ENCODE measurements at regions not wholly inside any gene's neighbourhood (a gene's known extent, or its start where the extent isn't known, plus 50 kb on each side); places are given as distances from the start of the nearest gene placed in this dataset.

GRCh38 chr10:60728056-60728455 is 50.2 kb upstream of the CDK1 start:
- intact Hi-C loops (cut with DNase I): no loop called here
- no peak for DNase-seq

DNA sequence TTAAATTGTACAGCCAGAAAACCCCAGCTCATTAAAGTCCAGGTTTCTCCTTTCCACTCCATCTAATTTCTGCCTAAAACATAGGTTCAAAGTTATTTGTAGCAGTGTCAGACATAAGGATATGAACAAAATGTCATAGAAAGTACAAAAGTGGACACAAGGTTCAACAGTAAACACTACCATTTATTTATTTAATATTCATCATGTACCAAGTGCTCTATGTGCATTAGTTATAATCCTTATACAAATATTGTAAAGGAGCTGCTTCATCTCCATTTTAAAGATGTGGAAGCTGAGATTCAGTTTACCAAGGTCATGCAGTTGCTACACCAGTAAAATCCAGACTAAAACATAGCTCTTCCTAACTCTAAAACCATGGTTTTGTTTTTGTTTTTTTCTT is 52.0 kb upstream of the CDK1 start:
- no peak for DNase-seq
- intact Hi-C loops (cut with DNase I): no loop called here

DNA sequence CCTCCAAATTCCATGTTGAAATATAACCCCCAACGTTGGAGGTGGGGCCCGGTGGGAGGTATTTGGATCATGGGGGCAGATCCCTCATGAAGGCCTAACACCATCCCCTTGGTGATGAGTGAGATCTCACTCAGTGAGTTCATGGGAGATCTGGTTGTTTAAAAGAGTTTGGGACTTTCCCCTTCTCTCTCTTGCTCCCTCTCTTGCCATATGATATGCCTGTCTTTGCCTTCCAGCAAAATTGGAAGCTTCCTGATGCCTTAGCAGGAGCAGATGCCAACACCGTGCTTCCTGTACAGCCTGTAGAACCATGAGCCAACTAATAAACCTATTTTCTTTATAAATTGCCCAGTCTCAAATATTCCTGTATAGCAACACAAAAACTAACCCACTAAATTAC is 55.7 kb upstream of the CDK1 start:
- no peak for DNase-seq
- intact Hi-C loops (cut with DNase I): no loop called here

DNA sequence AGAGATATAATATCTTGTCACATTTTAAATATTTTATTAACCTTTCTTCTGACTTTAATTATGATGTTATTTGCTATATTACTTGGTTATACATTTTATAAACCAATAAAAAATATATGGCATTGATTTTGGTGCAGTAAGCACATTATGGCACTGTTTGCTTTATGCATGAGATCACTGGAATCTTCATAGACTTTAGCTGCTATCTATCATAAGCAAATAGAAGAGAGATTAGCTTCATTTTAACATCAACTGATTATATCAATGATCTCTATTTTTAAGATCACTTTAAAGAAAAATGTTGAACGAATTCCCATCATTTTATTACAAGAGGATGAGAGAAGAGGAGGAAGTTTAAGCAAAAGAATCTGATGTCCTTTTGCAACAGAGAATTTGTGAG is 58.6 kb upstream of the CDK1 start:
- intact Hi-C loops (cut with DNase I): no loop called here
- DNase-seq: no peak

DNA sequence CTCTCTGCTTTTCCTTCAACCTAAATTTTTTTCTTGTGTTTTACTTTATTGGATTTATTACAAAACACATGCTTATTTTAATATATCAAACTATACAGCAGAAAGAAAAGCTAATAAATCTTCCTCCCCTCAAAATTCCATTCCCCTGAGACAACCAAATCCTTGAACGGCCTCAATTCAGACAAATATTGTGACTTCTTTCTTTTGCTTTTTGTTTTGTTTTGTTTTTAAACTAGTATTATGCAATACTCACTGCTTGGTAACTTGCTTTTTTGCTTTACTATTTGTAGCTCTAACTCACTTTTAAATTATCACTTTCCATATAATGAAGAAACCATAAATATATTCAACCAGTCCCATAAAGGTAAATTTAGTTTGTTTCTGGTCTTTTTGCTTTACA is 59.4 kb upstream of the CDK1 start:
- intact Hi-C loops (cut with DNase I): no loop called here
- no peak for DNase-seq

DNA sequence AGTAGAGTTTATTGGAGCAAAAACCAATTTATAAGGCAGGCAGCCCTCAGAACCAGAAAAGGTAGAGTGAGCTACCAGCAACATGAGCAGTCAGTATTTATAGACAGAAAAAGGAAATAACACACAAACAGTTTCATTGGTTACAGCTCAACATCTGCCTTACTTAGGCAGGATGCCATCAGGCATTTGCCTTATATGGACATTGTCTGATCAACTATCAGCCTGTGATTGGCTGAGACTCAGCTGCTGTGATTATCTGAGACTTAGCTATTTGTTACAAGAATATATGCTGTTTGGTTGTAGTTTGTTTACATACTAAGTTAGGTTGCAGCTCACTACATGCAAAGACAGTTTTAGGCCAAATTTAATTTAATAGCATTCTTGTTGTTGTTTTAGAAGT is 60.4 kb upstream of the CDK1 start:
- DNase-seq: no peak

GRCh38 chr10:60714233-60714632 is 64.0 kb upstream of the CDK1 start:
- no peak for DNase-seq
- intact Hi-C loops (cut with DNase I): no loop called here

More for the DNA sequence above, 60.4 kb upstream of the CDK1 start:
- intact Hi-C loops (cut with DNase I): no loop called here

- intact Hi-C loops (cut with DNase I): no loop called here
- DNase-seq: no peak
Observed at GRCh38 chr10:60711496-60711895, 66.8 kb upstream of the CDK1 start.

DNA sequence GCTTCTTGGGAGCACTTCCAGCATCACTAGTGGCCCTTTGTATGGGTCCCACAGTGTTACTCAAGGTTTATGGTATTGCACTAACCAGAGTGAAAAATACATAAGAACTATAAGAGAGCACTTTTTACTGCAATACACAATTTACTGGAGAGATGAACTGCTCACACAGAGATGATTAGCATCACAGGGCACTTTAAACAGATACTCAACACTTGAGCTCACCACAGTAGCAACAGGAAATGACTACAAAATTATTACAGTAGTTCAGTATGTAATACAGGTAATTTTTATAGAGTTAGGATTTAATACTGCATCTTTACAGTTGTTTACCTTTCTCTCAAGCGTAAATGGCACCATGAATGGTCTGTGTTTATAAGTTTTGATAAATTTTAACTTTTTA is 68.2 kb upstream of the CDK1 start:
- no peak for DNase-seq
- intact Hi-C loops (cut with DNase I): no loop called here

- intact Hi-C loops (cut with DNase I): no loop called here
- DNase-seq: no peak
Observed at GRCh38 chr10:60708666-60709065, 69.6 kb upstream of the CDK1 start.

DNA sequence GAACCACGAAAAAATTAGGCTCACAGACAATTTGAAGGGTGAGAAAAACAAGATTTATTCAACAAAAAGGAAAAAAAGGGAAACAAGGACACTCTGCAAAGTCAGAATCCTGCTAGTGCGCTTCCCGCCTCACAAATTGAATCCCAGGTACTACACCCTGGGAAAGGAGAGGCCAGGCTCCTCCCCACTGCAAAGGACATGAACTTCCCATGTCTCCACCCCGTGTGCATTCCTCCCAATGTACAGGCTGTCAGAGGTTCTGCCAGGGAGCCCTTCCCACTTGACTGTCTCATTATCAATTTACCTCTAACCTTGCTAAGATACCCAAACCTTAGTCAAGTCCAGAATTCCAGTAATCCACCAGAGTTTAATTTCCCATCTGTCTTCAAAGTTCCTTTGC is 70.4 kb upstream of the CDK1 start:
- no peak for DNase-seq
- intact Hi-C loops (cut with DNase I): no loop called here

- intact Hi-C loops (cut with DNase I): no loop called here
- DNase-seq: no peak
Observed at GRCh38 chr10:60706146-60706545, 72.1 kb upstream of the CDK1 start.

DNA sequence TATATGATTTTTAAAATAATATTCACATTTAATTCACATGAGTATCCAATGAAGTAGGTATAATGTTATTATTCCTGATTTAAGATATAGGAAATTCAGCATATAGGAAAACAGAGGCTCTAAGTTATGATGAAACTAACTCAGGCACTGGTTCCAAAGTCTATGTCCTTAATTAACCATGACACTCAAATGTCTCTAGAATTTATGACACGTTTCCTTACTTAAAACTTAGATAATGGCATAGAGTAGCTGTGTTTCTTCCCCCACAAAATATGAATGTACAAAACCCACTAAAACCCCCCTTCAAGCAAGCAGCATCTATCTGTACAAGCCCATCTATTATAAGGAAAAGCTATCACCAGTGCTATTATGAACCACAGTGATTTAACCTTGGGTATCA is 72.9 kb upstream of the CDK1 start:
- intact Hi-C loops (cut with DNase I): no loop called here
- DNase-seq: no peak

DNA sequence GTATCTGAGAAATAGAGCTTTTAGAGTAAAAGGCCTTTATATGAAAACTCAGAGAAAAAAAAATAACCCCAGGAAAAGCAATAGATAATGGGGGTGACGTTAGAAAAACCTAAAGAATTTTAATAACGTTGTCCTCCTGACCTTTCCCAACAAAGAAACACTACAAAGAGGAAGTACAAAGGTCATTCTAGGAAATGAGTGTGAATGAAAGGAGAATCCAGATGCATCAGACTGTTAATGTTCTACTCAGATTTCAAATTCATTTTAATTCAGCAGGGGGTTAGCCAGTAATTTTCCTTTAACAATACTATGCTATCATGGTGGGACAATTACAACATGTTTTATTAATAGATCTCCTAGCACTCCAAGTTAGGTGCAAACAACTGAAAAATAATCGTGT is 73.8 kb upstream of the CDK1 start:
- intact Hi-C loops (cut with DNase I): no loop called here
- no peak for DNase-seq

DNA sequence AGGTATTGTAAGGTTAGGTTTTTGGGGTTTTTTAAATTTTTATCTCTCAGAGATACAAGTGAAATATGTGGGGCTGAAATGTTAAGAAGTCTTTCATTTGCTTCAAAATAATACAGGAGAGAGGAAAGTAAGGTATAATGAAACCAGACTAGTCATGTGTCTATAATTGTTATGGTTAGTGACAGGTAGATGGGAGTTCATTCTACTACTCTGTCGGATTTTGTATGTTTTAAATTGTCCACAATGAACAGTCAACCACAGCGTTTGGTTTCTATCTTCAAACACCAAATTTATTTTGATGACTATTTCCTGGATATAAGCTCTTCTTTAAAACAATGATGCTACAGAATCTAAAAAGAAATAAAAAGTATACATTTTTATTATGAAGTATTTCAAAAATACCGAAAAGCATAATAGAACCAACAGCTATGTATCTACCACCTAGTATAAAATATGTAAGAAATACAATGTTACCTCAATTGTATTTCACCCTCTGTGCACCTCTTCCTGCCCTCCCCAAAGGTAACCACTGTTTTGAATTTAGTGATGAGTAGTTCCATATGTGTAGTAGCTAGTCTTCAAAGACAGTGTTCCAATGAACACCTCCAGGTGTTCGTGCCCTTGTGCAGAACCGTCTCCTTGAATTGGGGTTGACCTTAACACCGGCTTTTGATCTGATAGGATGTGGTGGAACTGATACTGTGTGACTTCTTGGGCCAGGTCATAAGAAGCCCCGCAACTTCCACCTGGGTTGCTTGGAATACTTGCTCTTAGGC is 74.8 kb upstream of the CDK1 start:
- intact Hi-C loops (cut with DNase I): no loop called here
- DNase-seq: no peak

DNA sequence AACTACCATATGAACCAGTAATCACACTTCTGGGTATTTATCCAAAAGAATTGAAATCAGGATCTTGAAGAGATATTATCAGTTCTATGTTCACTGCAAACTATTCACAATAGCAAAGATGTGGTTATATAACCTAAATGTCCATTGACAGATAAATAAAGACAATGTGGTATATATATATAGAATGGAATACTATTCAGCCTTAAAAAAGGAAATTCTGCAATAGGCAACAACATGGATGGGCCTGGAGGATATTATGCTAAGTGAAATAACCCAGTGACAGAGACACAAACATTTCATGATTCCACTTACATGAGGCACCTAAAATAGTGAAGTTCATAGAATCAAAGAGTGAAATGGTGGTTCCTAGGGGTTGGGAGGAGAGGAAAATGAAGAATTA is 90.6 kb upstream of the CDK1 start:
- intact Hi-C loops (cut with DNase I): no loop called here
- no peak for DNase-seq

DNA sequence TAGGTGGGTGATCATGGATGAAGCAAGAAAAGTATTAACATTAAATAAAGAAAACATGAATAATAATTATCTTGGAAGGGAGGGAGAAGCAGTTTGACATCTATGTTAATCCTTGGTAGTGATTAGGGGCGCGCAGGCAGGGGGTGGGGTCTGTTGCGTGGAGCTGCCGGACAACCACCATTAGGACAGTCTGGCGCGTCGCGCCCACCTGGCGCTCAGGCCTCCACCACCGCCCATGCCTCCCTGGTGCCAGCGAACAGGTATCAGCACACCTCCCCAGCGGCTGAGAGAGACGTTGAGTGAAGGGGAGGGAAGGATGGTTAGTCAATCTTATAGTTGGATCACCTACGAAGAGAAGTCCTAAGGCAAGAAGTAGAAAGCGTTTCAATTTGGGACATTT is 94.2 kb upstream of the CDK1 start:
- intact Hi-C loops (cut with DNase I): no loop called here
- peak in 1 of 10 donors; percentile 83 for DNase-seq

- no peak for DNase-seq
- intact Hi-C loops (cut with DNase I): no loop called here
Observed at GRCh38 chr10:60681103-60681502, 97.2 kb upstream of the CDK1 start.

GRCh38 chr10:60679388-60679990 is 98.8 kb upstream of the CDK1 start:
- intact Hi-C loops (cut with DNase I): no loop called here
- no peak for DNase-seq

DNA sequence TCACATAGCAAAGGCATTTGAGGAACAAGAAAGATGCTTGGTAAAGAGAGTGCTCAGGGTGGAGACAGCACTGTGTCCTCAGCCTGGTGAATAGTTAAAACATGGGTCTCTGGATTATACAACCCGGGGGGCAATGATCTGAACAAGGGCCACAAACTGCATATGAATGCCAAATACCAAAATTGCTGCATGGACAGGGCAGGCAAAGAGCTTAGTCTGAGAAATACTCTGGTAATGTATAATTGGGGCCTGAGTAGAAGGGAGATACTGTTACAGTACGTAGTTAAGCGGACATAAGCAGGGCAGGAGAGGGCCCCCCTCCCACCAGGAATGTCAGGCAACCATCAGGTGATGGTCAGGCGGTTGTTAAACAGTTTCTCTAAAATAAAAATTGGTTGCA is 99.3 kb upstream of the CDK1 start:
- intact Hi-C loops (cut with DNase I): no loop called here
- DNase-seq: no peak

DNA sequence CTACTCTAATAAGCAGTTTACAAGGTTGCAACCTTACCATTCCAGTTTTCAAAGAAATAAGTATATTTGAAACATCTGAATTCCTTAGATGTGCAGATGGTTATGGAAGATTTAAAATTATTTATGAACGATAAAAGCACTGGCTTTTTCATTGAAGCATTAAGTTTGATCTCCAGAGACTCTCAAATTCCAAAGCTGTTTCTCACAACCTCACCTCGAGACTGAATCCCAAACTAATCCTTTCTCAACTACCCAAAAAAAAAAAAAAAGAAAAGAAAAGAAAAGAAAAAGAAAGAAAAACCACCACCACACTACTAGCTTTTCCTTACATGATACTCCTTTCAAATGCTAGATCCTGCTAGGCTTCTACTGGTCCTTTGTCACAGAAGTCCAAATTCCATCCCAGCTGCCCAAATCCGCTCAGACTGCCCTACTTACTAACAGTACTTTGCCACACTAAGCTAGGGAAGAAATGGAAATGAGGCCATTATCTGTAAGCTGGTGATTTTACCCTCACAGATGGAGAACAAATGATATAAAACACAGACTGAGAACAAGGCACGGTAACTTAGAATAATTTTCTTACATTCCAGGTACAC is 100.6 kb upstream of the CDK1 start:
- intact Hi-C loops (cut with DNase I): no loop called here
- no peak for DNase-seq

DNA sequence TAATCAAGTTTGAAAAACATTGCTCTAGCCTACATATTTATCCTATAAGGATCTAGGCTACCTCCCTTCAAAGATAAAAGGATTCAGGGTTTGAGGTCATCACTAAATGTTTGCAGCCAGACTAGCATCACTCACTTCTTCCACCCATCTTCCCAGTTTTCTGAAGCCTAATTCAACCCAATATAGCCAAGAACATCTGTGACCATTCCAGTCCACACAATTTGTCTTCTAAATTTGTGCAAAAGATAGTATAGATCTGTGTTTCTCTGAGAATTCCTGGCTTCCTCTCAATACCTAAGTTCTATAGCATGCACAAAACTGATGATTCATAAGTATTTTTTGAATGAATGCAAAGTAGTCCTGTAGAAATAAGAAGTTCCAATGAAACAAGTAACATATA is 103.0 kb upstream of the CDK1 start:
- no peak for DNase-seq

More for the DNA sequence above, 103.0 kb upstream of the CDK1 start:
- intact Hi-C loops (cut with DNase I): no loop called here

Data from posterior cingulate gyrus (tissue), 11 donors.